HL-60 (cell line): ENCODE measurements at regions not wholly inside any gene's neighbourhood (a gene's known extent, or its start where the extent isn't known, plus 50 kb on each side); places are given as distances from the start of the nearest gene placed in this dataset.

Experiments
- DNase-seq, 2 experiments: peaks; one replicate each; pipeline ENCODE4 v3.0.0-alpha.2; 2010 to 2020; ENCODE audit warnings: low read depth in 1 of 2, low spot score in 1 of 2
- H3K27ac ChIP-seq: fragments of 250-450 bp; sonication (Bioruptor Pico); replicated peaks from 2 replicates; pipeline ENCODE4 v1.5.1; 2020; ENCODE audit warnings: mild to moderate bottlenecking, moderate library complexity
- H3K27me3 ChIP-seq: fragments of 250-450 bp; sonication (Bioruptor Pico); 2 replicates; pipeline ENCODE4 v1.5.1; 2021; ENCODE audit warnings: mild to moderate bottlenecking, moderate library complexity; ENCODE audit not compliant: insufficient read depth, poor library complexity, severe bottlenecking
- H3K4me3 ChIP-seq: replicated peaks from 2 replicates; pipeline ENCODE4 v1.5.1; 2011; ENCODE audit warnings: mild to moderate bottlenecking, control low read depth, low read length; ENCODE audit not compliant: insufficient read depth
- GABPA ChIP-seq: IDR thresholded peaks from 2 replicates; pipeline ENCODE4 v1.6.1; 2012; ENCODE audit warnings: low read depth
- POLR2AphosphoS5 ChIP-seq: IDR thresholded peaks from 2 replicates; pipeline ENCODE4 v1.6.1; 2012; ENCODE audit warnings: low read depth
- SPI1 ChIP-seq: IDR thresholded peaks from 2 replicates; pipeline ENCODE4 v1.6.1; 2012; ENCODE audit warnings: low read depth, mild to moderate bottlenecking, borderline replicate concordance
- TF ChIP-seq, protein P1 (sequence below): IDR thresholded peaks from 2 replicates; pipeline ENCODE4 v1.6.1; 2012; ENCODE audit warnings: low read depth; ENCODE audit not compliant: insufficient replicate concordance
- TF ChIP-seq, protein P2 (sequence below): IDR thresholded peaks from one replicate; pipeline ENCODE4 v1.5.1; 2011; ENCODE audit warnings: low read length, control low read depth, inconsistent platforms; ENCODE audit not compliant: insufficient read depth

DNA sequence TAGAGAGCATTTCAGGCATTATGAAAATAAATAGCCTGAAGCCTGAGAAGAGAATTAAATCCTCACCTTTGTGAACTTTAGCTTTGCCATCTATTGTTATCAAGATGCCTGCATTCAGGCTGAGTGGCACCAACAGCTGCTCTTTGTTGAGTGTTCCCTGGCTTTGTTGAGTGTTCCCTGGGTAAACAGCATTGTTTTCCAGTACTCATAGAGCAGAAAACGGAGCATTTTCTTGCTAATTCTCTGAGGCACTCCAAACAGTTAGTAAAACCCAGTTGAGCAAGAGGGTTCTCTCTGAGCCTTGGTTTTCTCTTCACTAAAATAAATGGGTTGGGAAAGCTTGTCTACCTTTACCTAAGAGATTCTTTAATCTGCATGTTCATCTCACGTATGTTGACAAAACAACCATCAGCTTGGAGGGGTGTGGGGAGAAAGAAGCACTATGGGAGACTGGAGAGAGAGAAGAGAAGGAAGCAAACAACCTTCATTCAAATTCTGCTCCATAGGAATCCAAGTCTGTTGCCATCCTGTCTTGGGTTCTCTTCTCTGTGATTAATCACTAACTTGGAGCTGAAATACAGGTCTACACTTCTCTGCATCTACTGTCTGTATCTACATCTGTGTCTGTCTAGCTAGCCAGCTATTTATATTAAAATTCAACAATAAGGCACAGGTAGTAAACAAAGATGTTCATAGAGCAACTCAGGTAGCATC, 567.0 kb upstream of the SOX11 start:
- TF ChIP-seq GABPA, result no peak
- no peak for TF ChIP-seq POLR2AphosphoS5
- TF ChIP-seq SPI1, result no peak
- TF ChIP-seq, protein P1, sequence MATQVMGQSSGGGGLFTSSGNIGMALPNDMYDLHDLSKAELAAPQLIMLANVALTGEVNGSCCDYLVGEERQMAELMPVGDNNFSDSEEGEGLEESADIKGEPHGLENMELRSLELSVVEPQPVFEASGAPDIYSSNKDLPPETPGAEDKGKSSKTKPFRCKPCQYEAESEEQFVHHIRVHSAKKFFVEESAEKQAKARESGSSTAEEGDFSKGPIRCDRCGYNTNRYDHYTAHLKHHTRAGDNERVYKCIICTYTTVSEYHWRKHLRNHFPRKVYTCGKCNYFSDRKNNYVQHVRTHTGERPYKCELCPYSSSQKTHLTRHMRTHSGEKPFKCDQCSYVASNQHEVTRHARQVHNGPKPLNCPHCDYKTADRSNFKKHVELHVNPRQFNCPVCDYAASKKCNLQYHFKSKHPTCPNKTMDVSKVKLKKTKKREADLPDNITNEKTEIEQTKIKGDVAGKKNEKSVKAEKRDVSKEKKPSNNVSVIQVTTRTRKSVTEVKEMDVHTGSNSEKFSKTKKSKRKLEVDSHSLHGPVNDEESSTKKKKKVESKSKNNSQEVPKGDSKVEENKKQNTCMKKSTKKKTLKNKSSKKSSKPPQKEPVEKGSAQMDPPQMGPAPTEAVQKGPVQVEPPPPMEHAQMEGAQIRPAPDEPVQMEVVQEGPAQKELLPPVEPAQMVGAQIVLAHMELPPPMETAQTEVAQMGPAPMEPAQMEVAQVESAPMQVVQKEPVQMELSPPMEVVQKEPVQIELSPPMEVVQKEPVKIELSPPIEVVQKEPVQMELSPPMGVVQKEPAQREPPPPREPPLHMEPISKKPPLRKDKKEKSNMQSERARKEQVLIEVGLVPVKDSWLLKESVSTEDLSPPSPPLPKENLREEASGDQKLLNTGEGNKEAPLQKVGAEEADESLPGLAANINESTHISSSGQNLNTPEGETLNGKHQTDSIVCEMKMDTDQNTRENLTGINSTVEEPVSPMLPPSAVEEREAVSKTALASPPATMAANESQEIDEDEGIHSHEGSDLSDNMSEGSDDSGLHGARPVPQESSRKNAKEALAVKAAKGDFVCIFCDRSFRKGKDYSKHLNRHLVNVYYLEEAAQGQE, result no peak
- TF ChIP-seq, protein P2, sequence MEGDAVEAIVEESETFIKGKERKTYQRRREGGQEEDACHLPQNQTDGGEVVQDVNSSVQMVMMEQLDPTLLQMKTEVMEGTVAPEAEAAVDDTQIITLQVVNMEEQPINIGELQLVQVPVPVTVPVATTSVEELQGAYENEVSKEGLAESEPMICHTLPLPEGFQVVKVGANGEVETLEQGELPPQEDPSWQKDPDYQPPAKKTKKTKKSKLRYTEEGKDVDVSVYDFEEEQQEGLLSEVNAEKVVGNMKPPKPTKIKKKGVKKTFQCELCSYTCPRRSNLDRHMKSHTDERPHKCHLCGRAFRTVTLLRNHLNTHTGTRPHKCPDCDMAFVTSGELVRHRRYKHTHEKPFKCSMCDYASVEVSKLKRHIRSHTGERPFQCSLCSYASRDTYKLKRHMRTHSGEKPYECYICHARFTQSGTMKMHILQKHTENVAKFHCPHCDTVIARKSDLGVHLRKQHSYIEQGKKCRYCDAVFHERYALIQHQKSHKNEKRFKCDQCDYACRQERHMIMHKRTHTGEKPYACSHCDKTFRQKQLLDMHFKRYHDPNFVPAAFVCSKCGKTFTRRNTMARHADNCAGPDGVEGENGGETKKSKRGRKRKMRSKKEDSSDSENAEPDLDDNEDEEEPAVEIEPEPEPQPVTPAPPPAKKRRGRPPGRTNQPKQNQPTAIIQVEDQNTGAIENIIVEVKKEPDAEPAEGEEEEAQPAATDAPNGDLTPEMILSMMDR, result no peak
- Histone ChIP-seq H3K27me3 (no peaks in the 10 kb centered on the region), H3K4me3 (no peak overlapping the region), H3K27ac (no peak overlapping the region)
- DNase-seq, result no peak

DNA sequence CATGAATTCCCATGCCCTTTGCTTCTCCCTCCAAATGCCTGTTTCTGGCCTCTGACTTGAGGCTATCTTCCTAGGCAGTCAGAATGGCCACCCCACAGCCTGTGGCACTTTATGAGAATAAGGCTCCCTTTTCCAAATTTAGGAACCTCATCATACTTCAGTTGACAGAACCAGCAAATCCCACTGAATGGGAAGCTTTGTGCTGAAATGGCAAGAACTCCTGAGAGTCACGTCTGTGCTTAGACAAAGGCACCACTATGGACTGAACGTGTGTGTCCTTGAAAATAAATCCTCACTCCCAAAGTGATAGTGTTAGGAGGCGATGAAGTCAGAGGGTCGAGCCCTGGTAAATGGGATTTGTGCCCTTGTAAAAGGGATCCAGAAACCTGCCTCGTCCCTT, 559.9 kb upstream of the SOX11 start:
- Histone ChIP-seq H3K27ac (no peak overlapping the region), H3K27me3 (no peaks in the 10 kb centered on the region), H3K4me3 (no peak overlapping the region)
- DNase-seq, result no peak
- TF ChIP-seq POLR2AphosphoS5 (no peak), SPI1 (no peak), GABPA (no peak)
- TF ChIP-seq, protein P2, result no peak
- TF ChIP-seq, protein P1, result no peak

DNA sequence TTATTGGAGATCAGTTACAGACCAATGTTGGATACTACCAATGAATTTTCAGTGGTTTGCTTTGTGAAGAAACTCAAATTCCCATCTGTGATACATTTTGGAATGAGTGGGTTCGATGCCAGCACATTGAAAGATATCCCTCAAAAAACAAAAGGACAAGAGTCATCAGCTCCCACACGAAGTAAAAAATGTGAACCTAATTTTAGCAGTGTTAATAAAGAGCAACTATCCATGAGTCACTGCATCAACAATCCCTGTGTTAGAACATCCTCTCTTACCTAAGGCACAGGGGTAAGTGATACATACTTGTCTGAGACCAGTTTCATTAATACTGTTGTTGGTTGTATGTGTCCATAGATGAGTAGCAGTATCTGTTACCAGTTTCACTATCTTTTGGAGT, 551.8 kb upstream of the SOX11 start:
- TF ChIP-seq, protein P1, result no peak
- TF ChIP-seq GABPA (no peak), POLR2AphosphoS5 (no peak), SPI1 (no peak)
- TF ChIP-seq, protein P2, result no peak
- H3K27ac ChIP-seq, result no peak overlapping the region

More for the DNA sequence above, 551.8 kb upstream of the SOX11 start:
- Histone ChIP-seq H3K27me3 (no peaks in the 10 kb centered on the region), H3K4me3 (no peak overlapping the region)
- no peak for DNase-seq
